Urothelium cell line (cell line): ENCODE measurements at regions not wholly inside any gene's neighbourhood (a gene's known extent, or its start where the extent isn't known, plus 50 kb on each side); places are given as distances from the start of the nearest gene placed in this dataset.
"Not testable (repeated sequence)": the region's sequence is repeated elsewhere in the genome, so short reads cannot be mapped to it uniquely, and the experiment has no call there.

Experiments used
- DNase-seq: peaks from one replicate; pipeline ENCODE4 v3.0.0; 2011; ENCODE audit warnings: low spot score, mixed read lengths
- FAIRE-seq: peaks from 2 replicates; lab custom pipeline; 2011; peaks lifted over from hg19 to GRCh38; lab: Jason Lieb, UNC

GRCh38 chr10:120749072-120749471, 102.1 kb upstream of the WDR11 start:
- FAIRE-seq (no peak), DNase-seq (no peak)

DNA sequence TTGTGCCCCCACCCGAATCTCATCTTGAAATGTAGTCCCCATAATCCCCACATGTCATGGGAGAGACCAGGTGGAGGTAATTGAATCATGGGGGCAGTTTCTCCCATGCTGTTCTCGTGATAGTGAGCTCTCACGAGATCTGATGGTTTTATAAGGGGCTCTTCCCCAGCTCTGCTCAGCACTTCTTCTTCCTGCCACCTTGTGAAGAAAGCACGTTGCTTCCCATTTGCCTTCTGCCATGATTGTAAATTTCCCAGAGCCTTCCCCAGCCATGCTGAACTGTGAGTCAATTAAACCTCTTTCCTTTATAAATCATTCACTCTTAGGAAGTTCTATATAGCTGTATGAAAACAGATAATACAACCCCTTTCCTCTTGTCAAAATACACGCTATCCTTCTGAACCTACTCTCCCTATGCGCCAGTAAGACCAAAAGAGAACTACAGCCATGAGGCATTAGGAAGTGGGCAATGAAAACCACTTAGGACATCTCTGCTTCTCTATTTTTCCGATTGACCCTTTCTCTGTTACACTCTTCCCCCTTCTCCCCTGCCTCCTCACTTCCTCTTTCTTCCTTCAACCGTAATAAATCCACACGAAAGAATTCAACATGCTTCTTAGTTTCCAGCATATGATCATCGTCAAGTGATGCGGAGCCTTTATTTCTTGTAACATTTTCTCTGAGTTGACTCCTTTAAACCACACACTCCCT, 101.2 kb upstream of the WDR11 start:
- DNase-seq (no peak), FAIRE-seq (no peak)

- DNase-seq (no peak), FAIRE-seq (no peak)
These were observed 95.4 kb upstream of the WDR11 start for GRCh38 chr10:120755771-120756170.

GRCh38 chr10:120760253-120760652, 90.9 kb upstream of the WDR11 start:
- DNase-seq (no peak), FAIRE-seq (no peak)

- no peak for FAIRE-seq
These were observed 89.2 kb upstream of the WDR11 start for GRCh38 chr10:120761951-120762350.

DNA sequence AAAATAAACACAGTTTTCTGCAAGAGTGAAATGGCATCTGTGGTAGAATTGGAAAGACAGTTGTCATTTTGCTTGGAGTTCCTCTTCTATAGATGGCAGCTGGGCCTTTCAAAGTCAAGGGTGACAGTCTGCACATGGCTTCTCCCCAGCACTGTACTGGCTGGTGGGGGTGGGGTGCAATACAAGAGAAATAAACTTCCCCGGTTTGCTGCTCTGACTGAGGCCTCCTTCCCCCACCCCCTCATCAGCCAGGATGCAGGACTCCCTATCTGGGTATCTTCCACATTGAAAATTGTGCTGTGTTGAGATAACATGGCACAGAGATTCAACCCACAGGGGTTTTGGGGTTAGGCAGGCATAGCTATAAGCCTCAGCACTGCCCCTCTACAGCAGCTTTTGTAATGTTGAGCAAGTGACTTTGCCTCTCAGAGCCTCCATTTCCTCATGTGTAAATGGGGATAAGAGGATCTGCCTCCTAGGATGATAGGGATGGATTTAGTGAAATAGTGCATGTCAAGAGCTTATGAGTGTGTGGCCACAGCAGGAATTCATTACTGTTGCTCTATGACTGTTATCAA, 85.8 kb upstream of the WDR11 start:
- DNase-seq (no peak), FAIRE-seq (no peak)

More at GRCh38 chr10:120761951-120762350, 89.2 kb upstream of the WDR11 start:
- no peak for DNase-seq

- DNase-seq (no peak), FAIRE-seq (no peak)
These were observed 82.9 kb upstream of the WDR11 start for GRCh38 chr10:120768227-120768626.

- DNase-seq (no peak), FAIRE-seq (no peak)
These were observed 80.7 kb upstream of the WDR11 start for GRCh38 chr10:120770496-120770895.

DNA sequence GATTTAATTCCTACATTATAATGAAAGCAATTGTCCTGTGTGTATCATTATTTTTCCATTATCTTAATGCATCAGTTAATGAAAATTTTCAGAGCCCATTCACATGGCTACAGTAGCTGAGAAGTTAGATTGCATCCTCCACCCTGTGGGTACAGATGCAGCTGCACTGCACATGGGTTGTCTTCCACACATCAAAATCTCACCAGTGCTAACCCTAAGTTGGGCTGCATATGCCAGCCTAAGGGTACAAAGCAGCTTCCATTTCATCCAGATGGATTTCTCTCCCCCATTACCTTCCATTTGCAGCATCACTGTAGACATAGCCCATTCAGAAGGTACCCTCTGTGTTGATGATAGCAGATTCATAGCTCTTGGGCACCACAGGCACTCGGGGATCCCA, 74.7 kb upstream of the WDR11 start:
- FAIRE-seq (peak; percentile 32), DNase-seq (no peak)

GRCh38 chr10:120782336-120782735, 68.8 kb upstream of the WDR11 start:
- DNase-seq (no peak), FAIRE-seq (peak; percentile 59)

DNA sequence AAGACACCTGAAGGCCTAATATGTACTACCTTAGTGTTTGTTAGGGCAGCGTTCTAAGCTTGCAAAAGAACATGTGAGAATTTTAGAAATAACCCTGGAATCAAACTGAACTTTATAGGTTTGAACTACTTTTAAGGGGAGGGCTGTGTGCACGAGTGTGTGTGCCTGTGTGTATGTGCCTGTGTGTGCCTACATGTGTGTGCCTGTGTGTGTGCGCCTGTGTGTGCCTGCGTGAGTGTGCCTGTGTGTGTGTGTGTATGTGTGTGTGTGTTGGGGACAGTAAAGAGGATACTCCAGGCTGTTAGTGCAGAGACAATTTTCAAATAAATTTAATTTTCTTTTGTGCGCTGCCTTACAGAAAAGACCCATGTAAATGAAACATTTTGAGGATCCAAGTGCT, 68.1 kb upstream of the WDR11 start:
- FAIRE-seq (no peak), DNase-seq (no peak)

- no peak for DNase-seq
- no peak for FAIRE-seq
These were observed 67.3 kb upstream of the WDR11 start for GRCh38 chr10:120783867-120784266.

- no peak for DNase-seq
- FAIRE-seq = no peak
These were observed 62.4 kb upstream of the WDR11 start for GRCh38 chr10:120788771-120789170.

DNA sequence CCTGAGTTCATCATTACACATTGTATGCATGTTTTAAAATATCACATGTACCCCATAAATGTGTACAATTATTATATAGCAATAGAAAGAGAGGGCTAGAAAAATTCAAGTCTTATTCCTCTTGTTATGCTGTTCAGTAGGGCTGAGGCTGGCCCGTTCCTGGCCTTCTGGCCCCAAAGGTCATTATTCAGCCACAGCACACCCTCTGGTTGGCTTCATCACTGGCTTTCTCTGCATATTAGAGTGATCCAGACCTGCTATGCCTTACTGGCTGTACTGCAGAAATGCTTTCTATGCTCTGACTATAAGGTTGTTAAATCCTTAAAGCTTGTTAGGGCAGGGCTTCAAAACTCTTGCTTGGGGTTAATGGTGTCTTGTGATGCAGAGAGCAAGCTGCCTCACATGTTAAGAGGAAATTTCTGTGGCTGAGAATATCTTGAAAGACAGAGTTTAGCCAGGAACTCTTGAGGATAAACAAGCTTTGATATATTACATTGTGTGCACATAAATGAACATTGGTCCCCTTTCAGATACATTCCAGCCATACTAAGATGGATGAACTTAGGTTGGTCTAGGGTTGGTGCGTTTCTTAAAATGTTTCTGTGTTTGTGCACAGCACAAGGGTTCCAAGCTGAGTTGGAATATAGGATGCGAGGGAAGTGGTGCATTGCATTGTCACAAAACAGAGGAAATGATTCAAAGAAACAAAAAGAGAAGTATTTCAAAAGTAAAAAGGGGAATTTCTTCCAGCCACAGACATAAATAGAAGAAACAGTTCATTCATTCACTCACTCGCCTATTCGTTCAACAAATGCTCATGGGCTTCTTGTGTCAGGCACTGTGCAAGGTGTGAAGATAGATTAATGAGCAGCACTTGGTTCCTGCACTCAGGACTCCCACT, 61.6 kb upstream of the WDR11 start:
- DNase-seq = no peak
- FAIRE-seq = no peak

GRCh38 chr10:120791316-120791715, 59.8 kb upstream of the WDR11 start:
- FAIRE-seq (no peak), DNase-seq (no peak)

GRCh38 chr10:120793088-120793487, 58.1 kb upstream of the WDR11 start:
- FAIRE-seq = no peak

GRCh38 chr10:120794390-120794789, 56.8 kb upstream of the WDR11 start:
- no peak for DNase-seq
- no peak for FAIRE-seq

More at GRCh38 chr10:120793088-120793487, 58.1 kb upstream of the WDR11 start:
- no peak for DNase-seq

DNA sequence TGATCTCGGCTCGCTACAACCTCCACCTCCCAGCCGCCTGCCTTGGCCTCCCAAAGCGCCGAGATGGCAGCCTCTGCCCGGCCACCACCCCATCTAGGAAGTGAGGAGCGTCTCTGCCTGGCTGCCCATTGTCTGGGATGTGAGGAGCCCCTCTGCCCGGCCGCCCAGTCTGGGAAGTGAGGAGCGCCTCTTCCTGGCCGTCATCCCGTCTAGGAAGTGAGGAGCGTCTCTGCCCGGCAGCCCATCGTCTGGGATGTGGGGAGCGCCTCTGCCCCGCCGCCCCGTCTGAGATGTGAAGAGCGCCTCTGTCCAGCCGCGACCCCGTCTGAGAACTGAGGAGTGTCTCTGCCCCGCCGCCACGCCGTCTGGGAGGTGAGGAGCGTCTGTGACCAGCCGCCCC, 52.9 kb upstream of the WDR11 start:
- not testable (repeated sequence) for DNase-seq, FAIRE-seq

DNA sequence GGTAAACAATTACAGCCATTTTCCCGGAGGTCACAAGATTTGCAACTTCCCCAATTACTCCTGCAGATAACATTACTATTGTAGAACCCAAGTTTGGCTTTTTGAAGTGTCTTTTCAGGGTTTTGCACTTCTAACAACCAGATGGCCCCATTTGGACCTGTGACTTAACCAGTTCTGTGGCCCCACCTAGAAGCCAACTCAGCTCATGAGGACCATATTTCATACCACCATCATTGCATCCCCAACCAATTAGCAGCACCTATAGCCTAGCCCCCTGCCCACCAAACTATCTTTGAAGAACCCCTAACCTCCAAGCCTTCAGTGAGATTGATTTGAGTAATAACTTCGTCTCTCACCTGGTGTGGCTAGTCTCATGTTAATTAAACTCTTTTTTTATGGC, 51.3 kb upstream of the WDR11 start:
- FAIRE-seq (no peak), DNase-seq (no peak)

DNA sequence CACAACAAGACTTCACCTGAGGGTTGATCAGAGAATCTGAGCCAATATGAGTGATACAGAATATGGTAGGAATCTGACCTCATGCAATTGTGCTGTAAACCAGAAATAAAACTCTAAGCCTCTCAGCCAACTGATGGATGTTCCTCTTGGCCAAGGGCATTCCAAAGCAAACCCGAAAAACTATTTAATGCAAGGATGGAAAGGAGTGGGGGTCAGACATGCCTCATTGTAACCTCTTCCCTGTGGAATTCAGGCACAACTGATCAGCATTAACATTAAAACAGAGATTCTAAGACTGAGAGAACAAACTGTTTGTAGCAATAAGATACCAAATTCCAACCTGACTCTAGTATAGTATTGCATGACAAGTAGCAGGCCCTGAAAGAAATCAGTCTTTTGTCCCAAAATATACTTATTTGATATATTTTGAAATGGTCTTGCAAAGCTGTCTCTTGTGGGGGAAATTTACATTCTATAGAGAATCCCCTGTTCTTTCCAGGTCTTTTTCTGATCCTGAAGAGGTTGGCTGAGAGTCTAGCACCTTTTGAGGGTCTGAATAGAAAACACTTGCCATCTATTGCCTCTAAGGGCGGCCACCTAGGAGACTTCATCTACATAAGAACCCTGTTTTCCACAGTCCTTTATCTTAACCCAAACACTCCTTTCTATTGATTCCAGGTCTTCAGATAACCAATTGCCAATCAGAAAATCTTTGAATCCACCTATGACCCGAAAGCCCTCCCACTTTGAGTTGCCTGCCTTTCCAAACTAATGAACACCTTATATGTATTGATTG, 50.4 kb upstream of the WDR11 start:
- DNase-seq (no peak), FAIRE-seq (no peak)
